Prostate gland (tissue), 2 donors: ENCODE measurements at regions not wholly inside any gene's neighbourhood (a gene's known extent, or its start where the extent isn't known, plus 50 kb on each side); places are given as distances from the start of the nearest gene placed in this dataset.

ENCODE experiments used
- DNase-seq: peaks from one replicate; pipeline ENCODE4 v3.0.0-alpha.2; 2019; ENCODE audit warnings: low spot score
- H3K27ac ChIP-seq, 2 donors: fragments of 200-600 bp; sonication (generic); 2 replicates each; pipeline ENCODE4 v1.5.1; 2017 to 2019
- H3K27me3 ChIP-seq: fragments of 200-600 bp; sonication (generic); replicated peaks from 2 replicates; pipeline ENCODE4 v1.5.1; 2019; ENCODE audit not compliant: insufficient read depth
- H3K36me3 ChIP-seq, 2 donors: fragments of 200-600 bp; sonication (generic); 1 replicate in 1 of 2; 2 replicates in 1 of 2; pipeline versions ENCODE4 v1.5.1 to v1.8.1; 2017 to 2019
- H3K4me1 ChIP-seq: fragments of 200-600 bp; sonication (generic); replicated peaks from 2 replicates; pipeline ENCODE4 v1.5.1; 2019
- H3K4me3 ChIP-seq, 2 donors: fragments of 200-600 bp; sonication (generic); 2 replicates each; pipeline ENCODE4 v1.5.1; 2017 to 2019
- H3K9me3 ChIP-seq: fragments of 200-600 bp; sonication (generic); 2 replicates; pipeline ENCODE4 v1.5.1; 2017
- CTCF ChIP-seq, 4 experiments: fragments of 200-600 bp in 2 of 4; fragments of 450-650 bp in 2 of 4; sonication (generic) in 2 of 4; IDR thresholded peaks; 1 replicate in 3 of 4; 2 replicates in 1 of 4; pipeline ENCODE4 v1.5.1; 2016 to 2019; ENCODE audit warnings: antibody characterized with exemption in 4 of 4, mild to moderate bottlenecking in 2 of 4, moderate library complexity in 2 of 4
- POLR2A ChIP-seq: fragments of 450-650 bp; IDR thresholded peaks from one replicate; pipeline ENCODE4 v1.6.1; 2016; ENCODE audit warnings: antibody characterized with exemption, mild to moderate bottlenecking
- POLR2AphosphoS5 ChIP-seq: sonication (generic); formaldehyde crosslinking; IDR thresholded peaks from one replicate; pipeline ENCODE4 v1.6.1; 2017; ENCODE audit warnings: antibody characterized with exemption
- WGBS: methylation state at CpG from one replicate; pipeline ENCODE4 v1.1.5; 2018; 5-methylcytosine and 5-hydroxymethylcytosine counted together
- intact Hi-C: fragments of 100-400 bp; cut with DNase I; formaldehyde crosslinking; loops from one replicate; pipeline ENCODE4 v1.14.2; 2022

- no peaks in the 10 kb centered on the region for H3K9me3 ChIP-seq
- no peak for DNase-seq
These were observed 83.9 kb downstream of the ZNF726 start for GRCh38 chr19:23998568-23998967.

GRCh38 chr19:23999821-24000610 is 85.3 kb downstream of the ZNF726 start:
- Histone ChIP-seq H3K27ac (no peak overlapping the region), H3K27me3 (no peaks in the 10 kb centered on the region), H3K9me3 (no peaks in the 10 kb centered on the region), H3K4me1 (no peaks in the 10 kb centered on the region), H3K4me3 (no peak overlapping the region), H3K36me3 (no peaks in the 10 kb centered on the region)
- 68% methylated on average over 9 of the region's 9 CpGs for WGBS
- TF ChIP-seq POLR2A, result no peak
- TF ChIP-seq CTCF (IDR thresholded peaks at IDR 0.05), result no peak
- TF ChIP-seq POLR2AphosphoS5, result no peak
- DNase-seq, result no peak
- intact Hi-C loops, result no loop called here

More at GRCh38 chr19:23998568-23998967, 83.9 kb downstream of the ZNF726 start:
- H3K27me3 ChIP-seq, result no peaks in the 10 kb centered on the region
- intact Hi-C loops, result no loop called here
- no peak overlapping the region for H3K27ac ChIP-seq
- no peaks in the 10 kb centered on the region for H3K36me3 ChIP-seq
- H3K4me3 ChIP-seq, result no peak overlapping the region
- WGBS, result 72% methylated on average over 2 of the region's 2 CpGs
- H3K4me1 ChIP-seq, result no peaks in the 10 kb centered on the region
- TF ChIP-seq CTCF (IDR thresholded peaks at IDR 0.05), result no peak
- no peak for TF ChIP-seq POLR2A
- no peak for TF ChIP-seq POLR2AphosphoS5

- H3K9me3 ChIP-seq, result no peaks in the 10 kb centered on the region
- 40% methylated on average over 2 of the region's 2 CpGs for WGBS
These were observed 86.0 kb downstream of the ZNF726 start for GRCh38 chr19:24000656-24001055.

GRCh38 chr19:24002256-24002945 is 84.6 kb upstream of the ZNF254 start:
- no peaks in the 10 kb centered on the region for H3K4me1 ChIP-seq
- H3K36me3 ChIP-seq, result no peaks in the 10 kb centered on the region
- H3K27ac ChIP-seq, result no peak overlapping the region
- no peaks in the 10 kb centered on the region for H3K27me3 ChIP-seq
- TF ChIP-seq POLR2AphosphoS5 (no peak), POLR2A (no peak), CTCF (IDR thresholded peaks at IDR 0.05) (no peak)
- 93% methylated on average over 32 of the region's 32 CpGs for WGBS
- no peak for DNase-seq
- no peak overlapping the region for H3K4me3 ChIP-seq
- no peaks in the 10 kb centered on the region for H3K9me3 ChIP-seq
- intact Hi-C loops, result no loop called here

More at GRCh38 chr19:24000656-24001055, 86.0 kb downstream of the ZNF726 start:
- Histone ChIP-seq H3K36me3 (no peaks in the 10 kb centered on the region), H3K27me3 (no peaks in the 10 kb centered on the region), H3K4me1 (no peaks in the 10 kb centered on the region), H3K27ac (no peak overlapping the region), H3K4me3 (no peak overlapping the region)
- intact Hi-C loops, result no loop called here
- TF ChIP-seq CTCF (IDR thresholded peaks at IDR 0.05), result no peak
- TF ChIP-seq POLR2AphosphoS5, result no peak
- no peak for TF ChIP-seq POLR2A
- no peak for DNase-seq
